ENCODE measurements at regions not wholly inside any gene's neighbourhood (a gene's known extent, or its start where the extent isn't known, plus 50 kb on each side); places are given as distances from the start of the nearest gene placed in this dataset.

- Histone ChIP-seq H3K4me1 (peaks cover 0 to 6% of the 10 kb centered on the region in 2 donors), H3K4me3 (no peak overlapping the region), H3K27ac (no peak overlapping the region), H3K36me3 (no peaks in the 10 kb centered on the region), H3K9me3 (no peaks in the 10 kb centered on the region), H3K27me3 (no peaks in the 10 kb centered on the region)
- no peak for TF ChIP-seq CTCF (IDR thresholded peaks at IDR 0.05)
- DNase-seq (ENCODE audit: low spot score), result no peak
Observed at GRCh38 chr3:7875925-7876324, 625.7 kb upstream of the LMCD1 start.

GRCh38 chr3:7876741-7877297, 624.8 kb upstream of the LMCD1 start:
- Histone ChIP-seq H3K4me1 (peaks cover 0 to 6% of the 10 kb centered on the region in 2 donors), H3K9me3 (no peaks in the 10 kb centered on the region), H3K27ac (no peak overlapping the region), H3K36me3 (no peaks in the 10 kb centered on the region), H3K4me3 (no peak overlapping the region), H3K27me3 (no peaks in the 10 kb centered on the region)
- DNase-seq (ENCODE audit: low spot score), result no peak
- TF ChIP-seq CTCF (IDR thresholded peaks at IDR 0.05), result no peak

GRCh38 chr3:7877312-7877711, 624.3 kb upstream of the LMCD1 start:
- Histone ChIP-seq H3K27ac (no peak overlapping the region), H3K36me3 (no peaks in the 10 kb centered on the region), H3K27me3 (no peaks in the 10 kb centered on the region), H3K9me3 (no peaks in the 10 kb centered on the region), H3K4me3 (no peak overlapping the region), H3K4me1 (peaks cover 0 to 6% of the 10 kb centered on the region in 2 donors)
- TF ChIP-seq CTCF (IDR thresholded peaks at IDR 0.05), result no peak
- no peak for DNase-seq (ENCODE audit: low spot score)

- DNase-seq (ENCODE audit: low spot score), result no peak
- H3K36me3 ChIP-seq, result no peaks in the 10 kb centered on the region
- TF ChIP-seq CTCF (IDR thresholded peaks at IDR 0.05), result no peak
- no peaks in the 10 kb centered on the region for H3K9me3 ChIP-seq
- no peaks in the 10 kb centered on the region for H3K27me3 ChIP-seq
- no peak overlapping the region for H3K4me3 ChIP-seq
- peaks cover 0 to 6% of the 10 kb centered on the region in 2 donors for H3K4me1 ChIP-seq
- H3K27ac ChIP-seq, result no peak overlapping the region
Observed at GRCh38 chr3:7879572-7879971, 622.1 kb upstream of the LMCD1 start.

GRCh38 chr3:7881946-7882345, 619.7 kb upstream of the LMCD1 start:
- DNase-seq (ENCODE audit: low spot score), result no peak
- H3K27ac ChIP-seq, result no peak overlapping the region
- no peak for TF ChIP-seq CTCF (IDR thresholded peaks at IDR 0.05)
- H3K4me1 ChIP-seq, result no peaks in the 10 kb centered on the region
- no peaks in the 10 kb centered on the region for H3K36me3 ChIP-seq
- no peaks in the 10 kb centered on the region for H3K27me3 ChIP-seq
- peaks cover 0 to 10% of the 10 kb centered on the region in 2 donors for H3K9me3 ChIP-seq
- H3K4me3 ChIP-seq, result no peak overlapping the region

- no peak overlapping the region for H3K4me3 ChIP-seq
- no peaks in the 10 kb centered on the region for H3K4me1 ChIP-seq
- H3K9me3 ChIP-seq, result no peaks in the 10 kb centered on the region
- TF ChIP-seq CTCF (IDR thresholded peaks at IDR 0.05), result no peak
- no peaks in the 10 kb centered on the region for H3K36me3 ChIP-seq
- no peak for DNase-seq (ENCODE audit: low spot score)
- H3K27me3 ChIP-seq, result no peaks in the 10 kb centered on the region
- H3K27ac ChIP-seq, result no peak overlapping the region
Observed at GRCh38 chr3:7897655-7898054, 604.0 kb upstream of the LMCD1 start.
